GM18909 (cell line): ENCODE measurements at regions not wholly inside any gene's neighbourhood (a gene's known extent, or its start where the extent isn't known, plus 50 kb on each side); places are given as distances from the start of the nearest gene placed in this dataset.
"Not testable (repeated sequence)": the region's sequence is repeated elsewhere in the genome, so short reads cannot be mapped to it uniquely, and the experiment has no call there.

ENCODE experiments used
- ATAC-seq: cut with Tn5 transposase; IDR thresholded peaks from one replicate; pipeline ENCODE4 v1.9.1; 2021; ENCODE audit warnings: mild to moderate bottlenecking; ENCODE audit not compliant: unreplicated experiment, poor library complexity

DNA sequence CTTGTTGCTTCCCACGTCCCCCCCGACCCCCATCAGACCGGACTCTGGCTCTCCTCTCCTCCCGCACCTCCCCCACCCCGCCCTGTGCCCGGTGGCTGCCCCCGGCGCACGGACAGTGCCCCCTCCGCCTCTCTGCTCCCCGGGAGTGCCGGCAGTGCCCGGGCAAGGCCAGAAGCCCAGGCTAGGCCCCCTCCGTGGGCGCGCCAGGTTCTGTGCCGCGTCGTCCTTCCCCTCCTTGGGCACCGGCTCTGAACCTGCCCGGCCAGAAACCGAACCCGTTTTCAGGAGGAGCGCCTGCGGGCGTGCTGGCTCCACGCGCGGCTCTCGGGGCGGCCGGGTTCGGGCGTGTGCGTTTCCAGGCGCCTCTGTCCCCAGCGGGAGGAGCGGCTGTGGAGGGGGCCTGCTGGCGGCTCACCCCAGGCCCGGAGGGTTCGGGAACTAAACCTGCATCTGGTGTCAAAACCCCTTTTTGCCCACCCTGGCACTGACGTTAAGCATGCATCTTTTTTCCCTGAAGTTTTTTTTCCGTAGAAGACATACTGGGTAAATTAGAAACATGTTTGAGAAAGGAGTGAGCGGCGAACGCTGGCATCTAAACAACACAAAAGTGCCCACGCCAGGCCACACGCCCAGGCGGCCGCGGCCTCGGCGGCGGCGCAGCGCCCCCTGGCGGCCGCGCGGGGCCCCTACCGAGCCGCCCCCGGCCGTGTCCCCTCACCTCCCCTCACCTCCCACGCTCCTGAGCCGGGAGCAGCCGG lies 123.9 kb upstream of the SLC1A4 start:
- peak; percentile 60 for ATAC-seq

DNA sequence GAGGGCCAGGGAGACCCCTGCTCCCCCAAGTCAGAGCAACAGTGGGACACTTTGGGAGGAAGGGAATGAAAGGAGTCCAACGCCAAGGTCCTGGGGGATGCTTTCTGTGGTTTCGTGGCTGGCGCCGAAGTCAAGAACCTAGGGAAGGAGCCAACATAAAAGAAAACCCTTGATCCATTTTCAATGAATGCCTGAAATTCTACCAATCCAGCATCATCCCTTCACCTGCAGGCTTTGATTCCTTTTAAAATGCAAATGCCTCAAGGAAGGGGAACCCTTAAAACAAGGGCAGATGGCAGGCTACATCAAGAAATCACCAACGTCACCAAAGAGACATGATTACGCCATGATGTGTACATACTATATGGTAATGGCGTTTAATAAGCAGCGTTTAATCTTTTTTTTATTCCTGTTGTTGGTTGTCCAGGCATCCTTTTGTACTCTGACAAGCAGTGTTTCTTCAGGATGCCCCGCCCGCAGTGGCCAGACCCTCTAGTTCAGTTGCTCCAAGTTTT lies 123.3 kb upstream of the SLC1A4 start:
- ATAC-seq, result no peak

GRCh38 chr2:64866797-64867196 lies 122.4 kb upstream of the SLC1A4 start:
- ATAC-seq, result no peak

GRCh38 chr2:64867253-64867996 lies 121.8 kb upstream of the SLC1A4 start:
- no peak for ATAC-seq

- ATAC-seq, result no peak
Measured at GRCh38 chr2:64869126-64869525, 120.1 kb upstream of the SLC1A4 start.

DNA sequence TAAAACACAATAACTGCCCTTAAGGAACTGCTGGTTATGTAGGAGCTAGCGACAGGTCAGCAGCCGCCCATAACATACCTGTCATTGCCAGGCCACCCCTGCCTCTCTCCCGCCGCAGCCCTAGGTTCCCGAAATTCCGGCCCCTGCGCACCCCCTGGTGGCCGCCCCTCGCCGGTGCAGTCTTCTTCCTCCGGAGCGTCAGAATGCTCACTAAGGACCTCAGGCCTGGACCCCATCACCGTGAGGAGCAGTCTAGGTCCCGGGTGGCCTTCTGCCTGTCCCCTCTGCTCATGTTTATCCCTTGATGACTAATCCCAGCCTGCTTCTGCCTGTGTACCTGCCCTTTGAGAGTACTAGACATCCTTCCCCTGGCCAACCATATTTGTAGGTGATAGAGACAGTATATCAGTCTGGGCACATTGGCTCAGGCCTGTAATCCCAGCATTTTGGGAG lies 115.7 kb upstream of the SLC1A4 start:
- ATAC-seq, result peak; percentile 85

DNA sequence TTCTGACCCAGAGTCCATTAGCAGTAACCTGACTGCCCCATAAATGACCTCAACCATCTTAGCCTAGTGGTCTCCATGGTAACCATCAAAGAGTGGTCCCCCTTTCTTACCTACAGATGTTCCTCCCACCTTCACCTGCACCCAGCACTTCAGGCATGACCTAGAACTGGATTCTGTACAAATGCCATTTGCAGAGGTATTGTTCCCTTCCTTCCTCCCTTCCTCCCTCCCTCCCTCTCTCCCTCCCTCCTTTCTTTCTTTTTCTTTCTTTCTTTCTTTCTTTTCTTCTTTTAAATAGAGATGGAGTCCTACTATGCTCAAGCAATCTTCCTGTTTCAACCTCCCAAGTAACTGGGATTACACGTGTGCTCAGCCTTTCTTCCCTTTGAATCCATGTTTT lies 114.6 kb upstream of the SLC1A4 start:
- ATAC-seq, result no peak

GRCh38 chr2:64875368-64875767 lies 113.8 kb upstream of the SLC1A4 start:
- no peak for ATAC-seq

GRCh38 chr2:64876137-64876647 lies 113.0 kb upstream of the SLC1A4 start:
- ATAC-seq, result no peak

DNA sequence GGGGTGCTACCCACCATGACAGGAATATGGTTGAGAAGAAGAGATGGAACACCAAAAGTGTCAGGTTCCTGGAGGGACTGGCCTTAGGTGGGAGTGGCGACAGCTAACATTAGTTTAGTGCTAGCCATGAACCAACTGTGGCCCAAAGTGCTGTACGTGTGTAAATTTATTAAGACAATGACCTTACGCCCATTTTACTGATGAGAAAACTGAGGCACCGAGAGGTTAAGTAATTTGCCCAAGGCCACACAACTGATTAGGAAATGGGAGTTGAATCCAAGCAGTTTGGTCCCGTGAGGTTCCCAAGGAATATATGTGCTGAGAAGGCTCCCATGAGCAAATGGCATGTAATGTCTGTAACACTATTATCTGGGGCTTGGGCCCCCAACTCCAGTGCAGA lies 109.5 kb upstream of the SLC1A4 start:
- no peak for ATAC-seq

DNA sequence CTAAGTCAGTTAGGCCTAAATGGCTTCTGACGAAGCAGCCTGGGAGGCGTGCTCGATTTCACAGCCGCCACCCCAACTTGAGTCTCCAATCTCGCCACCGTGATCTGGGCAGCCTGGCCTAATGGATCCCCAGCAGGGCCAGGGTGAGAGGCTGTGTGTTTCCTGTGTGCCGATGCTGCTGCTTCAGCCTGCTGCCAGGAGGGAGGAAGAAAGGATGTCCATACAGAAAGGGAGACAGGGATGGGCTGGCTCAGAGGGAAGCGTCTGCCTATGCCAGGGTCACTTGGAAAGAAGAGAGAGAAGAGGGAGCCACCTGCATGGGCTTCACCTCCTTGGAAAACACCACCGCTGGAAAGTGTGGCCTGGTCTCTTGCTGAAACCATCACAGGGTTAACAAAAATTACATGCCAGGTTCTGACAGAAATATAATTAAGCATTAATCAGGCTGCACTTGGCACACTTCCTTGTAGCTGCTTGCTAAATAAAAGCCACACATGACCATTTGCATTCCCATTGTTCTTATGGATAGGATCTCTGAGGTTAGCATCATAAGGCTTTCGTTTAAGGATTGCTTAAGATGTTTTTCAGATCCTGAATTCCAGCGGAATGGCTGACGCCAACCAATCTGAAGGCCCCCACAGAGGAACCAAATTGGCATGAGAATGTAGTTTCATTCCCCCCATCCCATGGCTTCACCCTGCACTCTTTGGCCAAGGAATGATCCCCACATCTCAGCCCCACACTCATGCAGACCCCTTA lies 108.8 kb upstream of the SLC1A4 start:
- ATAC-seq, result no peak

GRCh38 chr2:64881037-64881492 lies 108.1 kb upstream of the SLC1A4 start:
- ATAC-seq, result no peak

DNA sequence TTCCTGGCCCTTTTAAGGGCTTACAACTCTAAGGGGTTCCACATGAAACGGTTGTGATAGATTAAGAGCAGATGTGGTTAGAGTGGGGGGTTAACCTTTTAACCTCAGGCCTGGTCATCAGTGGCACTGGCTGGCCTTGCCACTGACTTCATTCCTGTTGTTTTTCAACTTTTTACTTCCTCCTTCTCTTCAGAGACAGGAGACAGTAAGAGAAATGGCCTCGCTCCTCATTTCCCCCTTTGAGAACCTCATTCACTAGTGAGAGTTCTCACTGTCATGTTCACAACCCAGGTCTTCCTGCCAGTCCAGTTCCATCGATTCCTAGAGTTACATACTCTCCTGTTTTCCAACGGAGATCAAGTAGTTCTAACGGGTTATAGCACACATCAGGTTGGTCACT lies 101.6 kb upstream of the SLC1A4 start:
- no peak for ATAC-seq

DNA sequence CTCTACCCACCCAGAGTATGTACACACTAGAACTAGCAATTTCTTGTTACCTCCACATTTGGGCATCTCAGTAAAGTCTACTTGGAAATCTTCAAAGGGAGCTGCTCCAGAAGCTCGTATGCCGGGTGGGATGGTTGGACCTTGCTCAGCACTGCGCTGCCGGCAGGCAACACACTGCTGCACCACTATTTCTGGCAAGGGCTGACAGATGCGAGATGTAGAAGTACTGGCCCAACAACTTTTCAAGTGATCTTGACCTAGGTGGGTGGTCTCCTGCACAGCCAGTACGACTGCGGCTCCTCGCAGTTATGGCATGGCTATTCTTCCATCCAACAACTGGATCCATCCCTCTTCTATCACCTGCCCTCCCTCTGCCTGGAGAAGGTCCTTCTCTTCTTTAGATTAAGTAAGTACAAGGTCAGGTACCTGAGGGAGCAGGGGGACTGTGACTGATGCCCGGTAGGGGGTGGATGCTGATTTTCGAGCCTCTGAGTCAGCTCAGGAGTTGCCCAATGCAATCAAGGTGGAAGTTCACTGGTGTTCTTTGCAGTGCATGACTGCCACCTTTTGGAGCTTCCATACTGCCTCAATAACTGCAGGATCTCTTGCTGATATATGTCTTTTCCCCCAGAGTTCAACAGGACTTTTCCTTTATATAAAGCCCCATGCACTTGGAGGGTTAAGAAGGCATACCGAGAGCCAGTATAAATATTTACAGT lies 100.4 kb upstream of the SLC1A4 start:
- ATAC-seq, result no peak

GRCh38 chr2:64889803-64890202 lies 99.4 kb upstream of the SLC1A4 start:
- ATAC-seq, result no peak

GRCh38 chr2:64896572-64896971 lies 92.6 kb upstream of the SLC1A4 start:
- ATAC-seq, result not testable (repeated sequence)

GRCh38 chr2:64899081-64899865 lies 89.9 kb upstream of the SLC1A4 start:
- ATAC-seq, result no peak

DNA sequence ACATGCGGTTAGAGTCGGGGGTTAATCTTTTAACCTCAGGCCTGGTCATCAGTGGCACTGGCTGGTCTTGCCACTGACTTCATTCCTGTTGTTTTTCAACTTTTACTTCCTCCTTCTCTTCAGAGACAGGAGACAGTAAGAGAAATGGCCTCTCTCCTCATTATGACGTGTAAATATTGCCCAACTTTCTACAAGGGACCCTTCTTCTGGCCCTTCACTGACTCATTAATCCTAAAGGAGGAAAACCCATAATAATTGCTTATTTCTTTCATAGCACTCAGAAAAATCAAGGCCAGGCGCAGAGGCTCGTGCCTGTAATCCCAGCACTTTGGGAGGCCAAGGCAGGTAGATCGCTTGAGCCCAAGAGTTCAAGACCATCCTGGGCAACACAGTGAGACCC lies 89.3 kb upstream of the SLC1A4 start:
- not testable (repeated sequence) for ATAC-seq
